C4-2B (cell line): ENCODE measurements at regions not wholly inside any gene's neighbourhood (a gene's known extent, or its start where the extent isn't known, plus 50 kb on each side); places are given as distances from the start of the nearest gene placed in this dataset.

Source experiments
- CTCF ChIP-seq: fragments of 450-650 bp; conservative IDR thresholded peaks from 2 replicates; pipeline ENCODE4 v1.5.1; 2017; ENCODE audit warnings: mild to moderate bottlenecking
- ZFX ChIP-seq: fragments of 450-650 bp; IDR thresholded peaks from 2 replicates; pipeline ENCODE4 v1.6.1; 2017

- no peak for TF ChIP-seq CTCF
- TF ChIP-seq ZFX: no peak
Observed at GRCh38 chr17:14579716-14580115, 278.8 kb downstream of the HS3ST3B1 start.
